Jurkat, Clone E6-1 (cell line): ENCODE measurements at regions not wholly inside any gene's neighbourhood (a gene's known extent, or its start where the extent isn't known, plus 50 kb on each side); places are given as distances from the start of the nearest gene placed in this dataset.
"Not testable (repeated sequence)": the region's sequence is repeated elsewhere in the genome, so short reads cannot be mapped to it uniquely, and the experiment has no call there.

Experiments
- DNase-seq: peaks from one replicate; pipeline ENCODE4 v3.0.0-alpha.2; 2011; ENCODE audit warnings: low read depth, low spot score
- H3K4me3 ChIP-seq: 2 replicates; pipeline ENCODE4 v1.5.1; 2011; ENCODE audit warnings: mild to moderate bottlenecking, low read length, control low read depth, moderate library complexity

DNA sequence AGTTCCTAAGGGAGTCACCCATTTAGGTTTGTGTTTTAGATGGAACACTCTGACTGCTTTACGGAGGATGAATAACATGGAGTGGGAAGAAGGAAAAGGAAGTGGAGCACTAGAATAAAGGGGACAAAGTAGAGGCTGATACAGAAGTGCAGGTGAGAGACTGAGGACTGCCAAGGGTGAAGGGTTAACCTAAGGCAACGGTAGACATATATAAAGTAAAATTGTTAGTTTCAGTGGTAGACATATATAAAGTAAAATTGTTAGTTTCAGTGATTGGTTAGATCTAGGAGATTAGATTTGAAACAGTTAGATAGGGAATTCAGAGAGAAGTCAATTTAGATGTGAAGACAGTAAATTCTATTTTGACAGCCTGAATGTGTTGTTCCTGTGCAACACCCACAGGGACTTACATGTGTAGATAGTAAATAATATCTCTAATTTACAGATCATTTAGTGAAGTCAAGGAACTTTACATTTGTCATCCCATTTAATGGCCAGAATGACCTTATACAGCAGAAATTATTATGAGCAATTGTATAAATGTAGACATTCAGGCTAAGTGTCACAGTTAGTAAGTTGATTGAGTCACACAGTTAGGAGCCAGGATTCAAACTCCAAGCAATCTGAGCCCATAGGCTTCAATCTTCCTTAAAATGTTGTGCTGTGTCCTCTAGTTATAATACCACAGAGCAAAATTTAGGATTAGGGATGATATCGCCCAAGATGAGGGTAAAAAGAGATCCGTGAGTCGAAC is 270.8 kb upstream of the UBE2E3 start:
- DNase-seq, result no peak
- H3K4me3 ChIP-seq, result no peak overlapping the region

DNA sequence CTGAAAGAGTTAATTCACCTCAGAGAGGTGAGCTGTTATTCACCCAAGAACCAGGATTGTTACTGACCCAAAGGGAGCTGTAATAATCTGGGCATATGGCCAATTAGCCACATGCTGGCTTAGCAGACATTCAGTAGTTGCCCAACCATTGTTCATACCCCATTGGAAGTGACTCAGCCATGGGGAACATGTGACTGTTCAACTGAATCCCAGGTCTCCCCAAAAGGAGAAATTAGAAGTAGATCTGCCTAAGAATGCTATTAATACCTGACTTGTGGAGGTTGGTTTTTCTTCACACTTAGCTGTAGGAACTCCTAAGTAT is 272.6 kb upstream of the UBE2E3 start:
- H3K4me3 ChIP-seq, result no peak overlapping the region
- no peak for DNase-seq

DNA sequence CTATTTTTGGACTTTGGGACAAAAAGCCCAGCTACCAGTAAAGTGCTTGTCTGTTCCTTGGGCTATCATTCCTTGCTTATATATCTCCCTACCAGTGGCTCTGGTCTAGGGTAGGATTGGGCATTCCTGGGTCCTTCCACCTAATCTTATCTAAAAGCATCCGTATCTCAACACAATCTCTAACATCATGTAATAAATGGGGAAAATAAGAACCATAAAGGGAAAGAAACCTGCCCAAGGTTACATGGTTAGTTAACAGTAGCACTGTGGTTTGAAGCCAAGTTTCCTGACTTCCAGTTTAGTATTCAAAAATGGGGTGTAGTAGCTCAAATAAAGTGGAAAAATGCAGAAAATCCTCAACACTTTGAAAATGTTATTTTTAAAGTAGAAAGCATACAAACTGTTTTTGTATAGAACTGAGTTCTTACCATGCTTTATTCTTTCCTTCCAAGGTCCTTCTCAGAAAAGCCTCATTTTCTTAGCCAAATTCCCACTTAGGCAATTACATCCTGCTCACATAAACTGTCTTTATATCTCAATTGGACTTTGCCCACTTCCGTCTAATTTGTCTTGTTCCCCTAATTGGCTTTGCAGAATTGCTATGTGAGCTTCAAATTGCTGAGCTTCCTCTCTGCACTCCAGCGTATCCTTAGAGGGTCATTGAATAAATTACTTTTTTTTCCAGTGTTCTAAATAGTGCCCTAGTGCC is 273.1 kb upstream of the UBE2E3 start:
- H3K4me3 ChIP-seq, result no peak overlapping the region
- no peak for DNase-seq

DNA sequence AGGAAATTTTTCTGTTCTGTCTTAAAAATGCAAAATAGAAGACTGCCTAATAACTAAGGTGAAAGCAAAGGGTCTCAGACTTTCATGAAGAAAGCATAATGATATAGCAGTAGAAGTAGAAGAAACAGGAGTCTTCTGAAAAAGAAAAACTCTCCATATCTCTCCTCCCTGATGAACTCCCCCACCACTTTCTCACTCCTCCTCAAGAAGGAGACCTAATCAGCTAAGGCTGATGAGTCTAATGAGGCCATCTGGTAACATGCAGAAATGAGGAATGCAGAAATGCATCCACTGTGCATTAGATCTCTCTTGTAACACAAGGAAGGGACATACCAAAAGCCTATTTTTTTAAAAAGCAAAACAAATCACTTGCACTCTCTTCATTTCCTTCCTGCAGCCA is 273.7 kb upstream of the UBE2E3 start:
- DNase-seq, result no peak

DNA sequence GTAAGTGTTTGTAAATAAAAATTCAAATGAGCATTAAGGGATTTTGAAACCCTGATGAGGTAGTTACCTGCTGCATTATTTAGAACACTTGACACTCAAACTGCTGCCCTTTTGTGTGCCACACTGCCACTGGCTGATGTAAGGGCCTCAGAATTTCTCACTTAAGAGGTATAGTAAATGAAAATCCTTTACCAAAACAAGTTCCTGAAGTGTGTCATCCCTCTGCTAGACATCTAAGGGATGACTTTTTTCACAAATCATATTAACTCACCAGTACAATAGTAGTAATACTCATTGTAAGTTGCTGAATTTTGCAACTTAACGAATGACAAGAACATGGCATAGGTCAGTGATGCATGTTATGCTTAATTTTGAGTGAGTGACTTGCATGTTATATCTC is 274.9 kb upstream of the UBE2E3 start:
- no peak for DNase-seq
- H3K4me3 ChIP-seq, result no peak overlapping the region

More for the DNA sequence above, 273.7 kb upstream of the UBE2E3 start:
- H3K4me3 ChIP-seq, result no peak overlapping the region

DNA sequence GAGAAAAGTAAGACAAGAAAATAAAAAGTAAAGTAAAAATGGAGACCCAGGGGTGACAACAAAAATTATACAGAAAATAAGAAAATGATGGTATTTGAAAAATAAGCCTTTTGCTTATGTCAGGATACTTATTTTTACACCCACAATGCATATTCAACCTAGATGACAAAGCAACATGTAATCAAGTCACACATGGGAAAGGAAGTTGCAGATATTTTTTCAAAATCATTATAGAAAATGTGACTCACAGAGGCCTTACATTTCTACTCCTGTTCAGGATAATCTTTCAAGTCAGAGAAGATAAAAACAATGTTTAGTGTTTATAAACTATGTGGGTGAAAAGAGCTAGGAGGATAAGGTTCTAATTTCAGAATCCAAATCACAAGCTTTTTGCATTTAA is 275.3 kb upstream of the UBE2E3 start:
- H3K4me3 ChIP-seq, result no peak overlapping the region
- no peak for DNase-seq

DNA sequence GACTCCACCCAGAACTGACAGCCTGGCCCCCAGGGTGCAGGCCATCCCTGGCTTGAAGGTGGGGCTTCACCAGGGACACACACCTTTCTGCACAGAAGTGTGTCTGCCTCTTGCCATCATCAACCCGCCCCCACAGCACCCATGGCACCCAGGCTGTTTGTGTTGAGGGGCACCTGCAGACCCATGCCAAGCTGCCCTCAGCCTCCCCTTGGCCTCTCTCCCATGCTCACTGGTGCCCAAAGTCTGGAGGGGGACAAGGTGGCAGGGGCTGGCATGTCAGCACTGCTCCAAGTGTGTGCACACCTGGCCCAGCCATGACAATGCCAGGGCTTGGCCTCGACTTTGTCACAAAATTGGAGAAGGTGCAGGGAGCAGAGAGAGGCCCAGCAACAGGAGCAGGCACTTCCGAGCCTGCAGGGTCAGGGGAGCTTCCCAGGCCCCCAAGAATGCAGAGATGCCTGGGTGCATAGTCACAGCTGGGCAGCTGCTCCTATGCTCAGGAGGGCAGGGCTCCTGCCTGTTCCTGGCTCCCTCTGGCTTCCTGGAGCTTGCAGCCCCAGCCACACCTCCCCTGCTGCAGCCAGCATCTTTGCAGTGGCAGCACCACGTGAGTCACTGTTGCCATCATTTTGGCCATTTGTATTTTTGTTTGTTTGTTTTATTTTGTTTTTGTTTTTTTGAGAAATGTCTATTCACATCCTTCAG is 280.6 kb upstream of the UBE2E3 start:
- DNase-seq, result no peak
- H3K4me3 ChIP-seq, result no peak overlapping the region

DNA sequence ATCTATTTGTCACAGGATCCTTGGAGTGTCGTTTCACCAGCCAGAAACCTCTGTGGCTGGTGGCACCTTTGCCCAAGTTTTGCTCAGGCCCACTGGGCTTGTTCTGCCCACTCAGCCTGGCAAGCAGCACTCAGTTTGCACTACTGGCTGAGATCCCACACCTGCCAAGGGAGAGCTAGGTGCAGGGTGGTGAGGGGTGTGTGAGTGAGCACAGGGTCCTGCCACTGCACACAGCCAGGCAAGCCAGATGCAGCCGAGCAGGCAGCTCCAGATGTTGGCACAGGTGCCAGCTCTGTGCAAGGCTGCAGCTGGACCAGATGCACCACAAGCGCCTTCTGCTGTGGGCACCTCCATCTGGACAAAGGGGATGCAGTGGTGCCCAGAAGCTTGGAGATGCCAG is 281.7 kb upstream of the UBE2E3 start:
- DNase-seq, result no peak

DNA sequence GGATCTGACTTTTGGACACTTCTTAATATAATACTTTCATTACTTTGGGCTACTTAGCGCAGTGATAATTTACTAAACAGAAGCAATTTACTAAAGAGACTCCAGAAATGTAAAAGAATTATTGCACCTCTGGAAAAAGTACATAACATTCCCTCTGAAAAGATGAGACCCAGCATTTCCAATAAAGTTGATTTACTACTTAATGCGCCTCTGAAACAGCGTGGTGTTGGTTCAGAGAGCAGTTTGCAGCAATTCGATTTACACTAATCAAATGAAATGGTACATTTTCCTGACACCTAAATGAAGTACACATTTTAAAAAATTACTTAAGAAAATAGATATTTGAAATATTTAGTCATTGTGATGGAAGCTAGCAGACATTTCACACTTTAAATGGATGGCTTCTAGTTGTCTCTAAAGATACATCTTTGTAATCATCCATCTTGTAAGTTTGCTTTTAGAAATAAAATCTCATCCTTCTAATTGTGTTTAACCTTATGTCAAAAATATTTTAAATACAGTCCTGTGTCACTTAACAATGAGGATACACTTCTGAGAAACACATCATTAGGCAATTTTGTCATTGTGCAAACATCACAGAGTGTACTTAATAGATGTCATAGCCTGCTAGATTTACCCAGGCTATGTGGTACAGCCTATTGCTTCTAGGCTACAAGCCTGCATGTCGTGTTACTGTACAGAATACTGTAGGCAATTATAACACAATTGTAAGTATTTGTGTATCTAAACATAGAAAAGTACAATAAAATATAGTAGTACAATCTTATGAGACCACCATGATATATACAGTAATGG is 284.6 kb upstream of the UBE2E3 start:
- no peak for DNase-seq

More for the DNA sequence above, 281.7 kb upstream of the UBE2E3 start:
- no peak overlapping the region for H3K4me3 ChIP-seq

DNA sequence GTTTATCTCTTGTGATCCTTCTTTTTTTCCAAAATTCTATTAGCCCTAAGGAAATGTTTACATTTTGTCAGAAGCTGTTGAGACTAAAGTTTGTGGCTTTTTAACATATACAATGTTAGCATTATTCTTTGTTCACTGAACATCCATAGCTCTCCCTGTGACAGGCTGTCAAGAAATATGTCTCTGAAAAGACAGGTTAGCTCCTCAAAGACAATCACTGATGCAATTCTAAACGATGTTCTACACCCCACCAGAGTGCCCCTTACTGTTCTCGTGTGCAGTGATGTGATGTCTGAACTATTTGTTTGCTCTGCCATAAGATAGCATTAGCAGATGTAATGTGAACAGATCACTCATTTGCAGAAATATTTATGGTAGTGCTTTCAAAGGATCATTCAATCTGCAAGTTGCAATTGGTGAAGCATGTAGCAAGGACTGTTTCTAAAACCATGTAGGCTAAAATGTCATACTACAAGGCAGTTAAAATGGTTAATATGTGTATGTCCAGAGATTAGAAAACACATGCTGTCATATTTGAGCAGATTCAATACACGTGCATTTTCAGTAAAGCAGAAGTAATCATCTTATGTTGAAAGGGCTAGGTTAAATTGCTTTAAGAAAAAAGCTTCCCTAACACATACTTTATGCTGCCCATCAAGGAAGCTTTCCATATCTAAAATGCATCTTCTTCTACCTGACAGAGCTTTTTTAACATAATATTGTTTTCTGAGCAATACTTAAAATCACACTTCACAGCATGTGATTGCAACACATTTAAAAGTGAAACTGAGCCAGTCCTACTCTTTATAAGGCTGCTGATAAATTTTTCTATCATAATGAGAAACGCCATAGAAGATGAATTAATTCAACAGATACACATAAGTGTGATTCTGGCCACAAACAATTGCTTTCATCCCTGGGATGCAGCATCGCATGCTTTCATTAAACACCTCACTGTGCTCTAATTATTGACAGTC is 285.7 kb upstream of the UBE2E3 start:
- no peak for DNase-seq
- H3K4me3 ChIP-seq, result no peak overlapping the region

More for the DNA sequence above, 284.6 kb upstream of the UBE2E3 start:
- no peak overlapping the region for H3K4me3 ChIP-seq

DNA sequence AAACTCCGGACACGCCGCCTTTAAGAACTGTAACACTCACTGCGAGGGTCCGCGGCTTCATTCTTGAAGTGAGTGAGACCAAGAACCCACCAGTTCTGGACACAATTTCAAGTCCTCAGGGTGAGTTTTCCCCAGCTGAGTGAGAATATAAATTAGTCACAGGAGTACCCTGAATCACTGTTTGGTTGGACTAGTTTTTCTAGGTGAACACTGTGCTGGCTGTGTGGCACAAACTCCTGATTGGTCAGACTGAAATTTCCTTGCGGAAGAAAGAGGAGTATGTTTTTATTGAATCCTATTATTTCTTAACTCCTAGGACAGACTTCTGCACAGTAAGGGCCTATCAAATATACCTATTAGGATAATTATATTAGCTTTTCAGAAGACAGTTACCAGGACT is 288.1 kb upstream of the UBE2E3 start:
- no peak overlapping the region for H3K4me3 ChIP-seq
- no peak for DNase-seq

DNA sequence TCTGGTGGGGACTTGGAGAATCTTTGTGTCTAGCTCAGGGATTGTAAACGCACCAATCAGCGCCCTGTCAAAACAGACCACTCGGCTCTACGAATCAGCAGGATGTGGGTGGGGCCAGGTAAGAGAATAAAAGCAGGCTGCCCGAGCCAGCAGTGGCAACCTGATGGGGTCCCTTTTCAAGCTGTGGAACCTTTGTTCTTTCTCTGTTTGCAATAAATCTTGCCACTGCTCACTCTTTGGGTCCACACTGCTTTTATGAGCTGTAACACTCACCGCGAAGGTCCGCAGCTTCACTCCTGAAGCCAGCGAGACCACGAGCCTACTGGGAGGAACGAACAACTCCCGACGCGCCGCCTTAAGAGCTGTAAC is 288.6 kb upstream of the UBE2E3 start:
- H3K4me3 ChIP-seq, DNase-seq: not testable (repeated sequence)

DNA sequence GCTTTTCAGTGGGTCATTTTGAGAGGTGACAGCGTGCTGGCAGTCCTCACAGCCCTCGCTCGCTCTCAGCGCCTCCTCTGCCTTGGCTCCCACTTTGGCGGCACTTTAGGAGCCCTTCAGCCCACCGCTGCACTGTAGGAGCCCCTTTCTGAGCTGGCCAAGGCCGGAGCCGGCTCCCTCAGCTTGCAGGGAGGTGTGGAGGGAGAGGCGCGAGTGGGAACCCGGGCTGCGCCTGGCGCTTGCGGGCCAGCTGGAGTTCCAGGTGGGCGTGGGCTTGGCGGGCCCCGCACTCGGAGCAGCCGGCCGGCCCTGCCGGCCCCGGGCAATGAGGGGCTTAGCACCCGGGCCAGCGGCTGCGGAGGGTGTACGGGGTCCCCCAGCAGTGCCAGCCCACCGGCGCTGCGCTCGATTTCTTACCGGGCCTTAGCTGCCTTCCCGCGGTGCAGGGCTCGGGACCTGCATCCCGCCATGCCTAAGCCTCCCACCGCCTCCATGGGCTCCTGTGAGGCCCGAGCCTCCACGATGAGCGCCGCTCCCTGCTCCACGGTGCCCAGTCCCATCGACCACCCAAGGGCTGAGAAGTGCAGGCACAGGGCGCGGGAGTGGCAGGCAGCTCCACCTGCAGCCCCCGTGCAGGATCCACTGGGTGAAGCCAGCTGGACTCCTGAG is 289.1 kb upstream of the UBE2E3 start:
- not testable (repeated sequence) for H3K4me3 ChIP-seq

DNA sequence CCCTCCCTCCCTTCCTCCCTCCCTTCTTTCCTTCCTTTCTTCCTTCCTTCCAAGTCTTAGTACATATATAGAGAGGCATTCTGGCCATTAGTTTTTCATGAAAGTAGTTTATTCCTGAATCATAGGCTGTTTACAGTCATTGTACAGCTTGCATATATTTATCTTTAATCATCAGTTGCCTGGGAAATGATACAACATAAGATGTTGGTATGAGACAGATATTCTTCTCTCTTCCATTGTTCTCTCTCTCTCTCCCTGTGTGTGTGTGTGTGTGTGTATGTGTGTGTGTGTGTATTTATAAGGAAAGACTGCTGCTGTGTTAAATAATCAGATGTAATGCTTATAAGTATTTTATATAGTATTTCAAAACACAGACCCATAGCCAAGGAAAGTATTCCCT is 289.8 kb upstream of the UBE2E3 start:
- no peak overlapping the region for H3K4me3 ChIP-seq
- no peak for DNase-seq

More for the DNA sequence above, 289.1 kb upstream of the UBE2E3 start:
- DNase-seq, result not testable (repeated sequence)

DNA sequence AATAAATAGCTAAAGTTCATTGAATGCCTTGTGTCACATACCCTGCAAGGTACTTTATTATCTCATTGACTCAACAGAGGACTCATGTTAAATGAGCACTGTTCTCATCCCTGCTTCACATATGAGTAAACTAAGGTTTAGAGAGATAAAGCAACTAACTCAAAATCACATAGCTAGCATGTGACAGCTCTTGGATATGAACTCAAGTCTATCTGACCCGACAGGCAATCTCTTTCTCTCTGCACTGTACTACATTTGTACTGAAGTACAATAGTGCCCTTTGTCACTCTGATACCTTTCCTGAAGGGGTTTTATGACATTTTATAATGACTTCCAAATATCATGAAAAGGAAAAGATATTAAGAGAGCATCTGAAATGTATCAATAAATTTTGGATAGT is 297.5 kb upstream of the UBE2E3 start:
- no peak for DNase-seq
- H3K4me3 ChIP-seq, result no peak overlapping the region

DNA sequence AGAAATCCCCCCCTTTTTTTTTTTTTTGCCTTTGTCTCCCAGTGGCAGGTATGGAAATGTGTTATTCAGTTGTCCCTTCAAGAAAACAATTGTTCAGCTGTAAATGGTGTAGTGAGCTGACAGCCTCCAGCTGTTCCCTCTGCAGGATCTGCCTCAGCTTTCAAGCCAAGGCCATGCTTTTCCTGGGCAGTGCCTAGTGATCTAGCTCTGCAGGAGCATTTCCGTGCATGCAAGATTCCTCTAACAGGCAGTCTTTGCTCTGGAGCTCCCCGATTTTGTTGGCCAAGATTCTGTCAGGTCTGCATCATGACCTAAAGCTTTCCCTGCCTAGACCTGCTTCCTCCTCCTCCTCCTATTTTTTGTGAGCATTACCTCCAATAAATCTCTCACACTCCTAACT is 300.7 kb upstream of the UBE2E3 start:
- H3K4me3 ChIP-seq, result no peak overlapping the region
- DNase-seq, result no peak

DNA sequence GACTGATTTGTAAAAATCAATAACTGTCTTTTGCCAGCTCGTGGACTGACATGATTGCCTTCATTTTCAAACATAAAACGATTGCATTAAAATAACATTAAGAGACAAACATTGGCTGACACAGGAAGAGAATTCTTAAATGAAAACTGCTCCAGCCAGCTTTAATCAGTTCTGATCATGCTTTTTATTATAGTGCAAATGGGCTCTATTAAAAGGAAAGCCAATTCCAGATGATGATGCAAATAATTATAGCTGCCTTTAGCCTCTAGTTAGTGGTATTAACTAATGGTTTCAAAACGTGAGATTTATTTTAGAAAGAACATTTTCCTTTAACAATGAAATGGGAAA is 301.8 kb upstream of the UBE2E3 start:
- no peak overlapping the region for H3K4me3 ChIP-seq

More for the DNA sequence above, 301.8 kb upstream of the UBE2E3 start:
- no peak for DNase-seq
